OCI-LY7 (cell line): ENCODE measurements at regions not wholly inside any gene's neighbourhood (a gene's known extent, or its start where the extent isn't known, plus 50 kb on each side); places are given as distances from the start of the nearest gene placed in this dataset.
A peak's percentile ranks its signal among the peaks of the same experiment; 100 is the strongest.
"Not testable (repeated sequence)": the region's sequence is repeated elsewhere in the genome, so short reads cannot be mapped to it uniquely, and the experiment has no call there.

ENCODE experiments used
- BruUV-seq: library from RNA; stranded (reverse); fragments of 400-500 nt; replicated peaks from 2 replicates; lab custom pipeline; 2021; lab: Mats Ljungman, UMichigan
- CTCF ChIA-PET: fragments of 300-600 bp; sonication (Branson Sonifier 250); formaldehyde crosslinking; loops from one replicate; lab custom pipeline; 2022; ENCODE audit warnings: antibody characterized with exemption; ENCODE audit not compliant: unreplicated experiment; lab: Charles Lee
- POLR2A ChIA-PET: fragments of 300-600 bp; sonication (Branson Sonifier 250); formaldehyde crosslinking; loops from one replicate; lab custom pipeline; 2022; ENCODE audit warnings: antibody characterized with exemption; lab: Charles Lee
- DNase-seq: peaks from one replicate; pipeline ENCODE4 v3.0.0-alpha.2; 2015; ENCODE audit warnings: low spot score
- H2AFZ ChIP-seq: fragments of 200-600 bp; sonication (generic), shearing (Covaris generic); 2 replicates; pipeline ENCODE4 v1.6.1; 2014; ENCODE audit warnings: mild to moderate bottlenecking, antibody characterized with exemption, low read length, moderate library complexity
- H3K27ac ChIP-seq: fragments of 200-600 bp; sonication (generic); 2 replicates; pipeline ENCODE4 v1.5.1; 2014; ENCODE audit warnings: mixed run types, low read depth, mild to moderate bottlenecking, moderate library complexity, low read length, inconsistent platforms; ENCODE audit not compliant: poor library complexity, severe bottlenecking
- H3K36me3 ChIP-seq: fragments of 200-600 bp; sonication (generic); 2 replicates; pipeline ENCODE4 v1.6.1; 2014; ENCODE audit warnings: mild to moderate bottlenecking, antibody characterized with exemption, low read length, moderate library complexity, mixed read lengths; ENCODE audit not compliant: insufficient read depth
- H3K4me1 ChIP-seq: fragments of 200-600 bp; sonication (generic); 2 replicates; pipeline ENCODE4 v1.5.1; 2014; ENCODE audit warnings: mild to moderate bottlenecking, low read length; ENCODE audit not compliant: insufficient read depth, poor library complexity, severe bottlenecking
- H3K4me2 ChIP-seq: fragments of 200-600 bp; sonication (generic); 2 replicates; pipeline ENCODE4 v1.6.1; 2014; ENCODE audit warnings: mild to moderate bottlenecking, low read length
- H3K4me3 ChIP-seq: fragments of 200-600 bp; sonication (generic); 2 replicates; pipeline ENCODE4 v1.5.1; 2014; ENCODE audit warnings: mild to moderate bottlenecking, low read depth, low read length; ENCODE audit not compliant: poor library complexity, severe bottlenecking
- H3K79me2 ChIP-seq: fragments of 200-600 bp; sonication (generic); 2 replicates; pipeline ENCODE4 v1.6.1; 2016; ENCODE audit warnings: low read depth, mild to moderate bottlenecking, low read length, moderate library complexity, mixed read lengths; ENCODE audit not compliant: insufficient read depth
- H3K9me2 ChIP-seq: fragments of 200-600 bp; sonication (generic); 2 replicates; pipeline ENCODE4 v1.6.1; 2016; ENCODE audit warnings: mild to moderate bottlenecking, low read length, mixed read lengths; ENCODE audit not compliant: insufficient read depth
- H3K9me3 ChIP-seq: fragments of 200-600 bp; sonication (generic); 2 replicates; pipeline ENCODE4 v1.6.1; 2014; ENCODE audit warnings: mild to moderate bottlenecking, mixed run types, low read length, mixed read lengths
- H4K20me1 ChIP-seq: fragments of 200-600 bp; sonication (generic); 2 replicates; pipeline ENCODE4 v1.6.1; 2014; ENCODE audit warnings: mild to moderate bottlenecking, antibody characterized with exemption, low read length, moderate library complexity, mixed read lengths; ENCODE audit not compliant: insufficient read depth
- EZH2phosphoT487 ChIP-seq: fragments of 200-600 bp; sonication (generic); IDR thresholded peaks from 2 replicates; pipeline ENCODE4 v1.6.1; 2018; ENCODE audit warnings: low read depth, borderline replicate concordance, mild to moderate bottlenecking, mixed run types, antibody characterized with exemption, low read length, moderate library complexity, mixed read lengths
- intact Hi-C: fragments of 100-400 bp; cut with micrococcal nuclease; formaldehyde crosslinking; loops from one replicate; pipeline ENCODE4 v1.10.0; 2022; ENCODE audit not compliant: unreplicated experiment
- TF ChIP-seq, protein P1 (sequence below): fragments of 200-600 bp; sonication (generic); conservative IDR thresholded peaks from 2 replicates; pipeline ENCODE4 v1.5.1; 2014; ENCODE audit warnings: mild to moderate bottlenecking, antibody characterized with exemption, low read length, moderate library complexity, mixed read lengths

- H3K4me2 ChIP-seq, BruUV-seq, POLR2A ChIA-PET, H3K9me2 ChIP-seq, H2AFZ ChIP-seq, H4K20me1 ChIP-seq, CTCF ChIA-PET, H3K79me2 ChIP-seq, H3K36me3 ChIP-seq, H3K4me3 ChIP-seq, intact Hi-C loops, H3K4me1 ChIP-seq, H3K9me3 ChIP-seq, DNase-seq, H3K27ac ChIP-seq: not testable (repeated sequence)
- TF ChIP-seq, protein P1, sequence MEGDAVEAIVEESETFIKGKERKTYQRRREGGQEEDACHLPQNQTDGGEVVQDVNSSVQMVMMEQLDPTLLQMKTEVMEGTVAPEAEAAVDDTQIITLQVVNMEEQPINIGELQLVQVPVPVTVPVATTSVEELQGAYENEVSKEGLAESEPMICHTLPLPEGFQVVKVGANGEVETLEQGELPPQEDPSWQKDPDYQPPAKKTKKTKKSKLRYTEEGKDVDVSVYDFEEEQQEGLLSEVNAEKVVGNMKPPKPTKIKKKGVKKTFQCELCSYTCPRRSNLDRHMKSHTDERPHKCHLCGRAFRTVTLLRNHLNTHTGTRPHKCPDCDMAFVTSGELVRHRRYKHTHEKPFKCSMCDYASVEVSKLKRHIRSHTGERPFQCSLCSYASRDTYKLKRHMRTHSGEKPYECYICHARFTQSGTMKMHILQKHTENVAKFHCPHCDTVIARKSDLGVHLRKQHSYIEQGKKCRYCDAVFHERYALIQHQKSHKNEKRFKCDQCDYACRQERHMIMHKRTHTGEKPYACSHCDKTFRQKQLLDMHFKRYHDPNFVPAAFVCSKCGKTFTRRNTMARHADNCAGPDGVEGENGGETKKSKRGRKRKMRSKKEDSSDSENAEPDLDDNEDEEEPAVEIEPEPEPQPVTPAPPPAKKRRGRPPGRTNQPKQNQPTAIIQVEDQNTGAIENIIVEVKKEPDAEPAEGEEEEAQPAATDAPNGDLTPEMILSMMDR, result peak; percentile 49
Observed at GRCh38 chr13:108074429-108074828, 140.9 kb downstream of the LIG4 start.

DNA sequence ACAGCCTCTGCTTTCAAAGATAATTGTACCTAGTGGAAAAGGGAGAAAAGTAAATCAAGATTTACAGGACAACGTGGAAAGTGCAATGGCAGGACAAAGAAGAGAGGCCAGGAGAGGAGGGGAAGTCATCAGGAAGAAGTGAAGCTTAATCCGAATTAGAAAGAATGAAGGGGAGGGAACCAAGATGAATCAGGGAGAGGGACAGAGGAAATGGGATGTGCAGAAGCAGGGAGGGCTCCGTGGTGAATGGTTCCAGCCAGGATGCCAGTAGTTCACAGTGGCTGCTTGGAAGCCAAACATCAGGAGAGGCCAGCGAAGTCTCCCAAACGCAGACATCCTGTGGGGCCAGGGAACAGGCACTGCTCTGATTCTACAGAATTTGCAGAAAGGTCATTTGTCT is 144.4 kb downstream of the LIG4 start:
- Histone ChIP-seq H3K4me1 (no peaks in the 10 kb centered on the region), H3K4me2 (no peak overlapping the region), H3K9me3 (no peaks in the 10 kb centered on the region), H4K20me1 (no peaks in the 10 kb centered on the region), H3K27ac (no peak overlapping the region), H3K79me2 (no peaks in the 10 kb centered on the region), H2AFZ (no peak overlapping the region), H3K4me3 (no peak overlapping the region), H3K36me3 (no peaks in the 10 kb centered on the region), H3K9me2 (no peaks in the 10 kb centered on the region)
- intact Hi-C loops, result no loop called here
- no TSS peak for BruUV-seq
- ChIA-PET CTCF (no interaction called here), POLR2A (no interaction called here)
- no peak for DNase-seq
- TF ChIP-seq, protein P1, result no peak
- TF ChIP-seq EZH2phosphoT487, result no peak

GRCh38 chr13:108070491-108070890 is 144.8 kb downstream of the LIG4 start:
- intact Hi-C loops, result no loop called here
- TF ChIP-seq, protein P1, result no peak
- no peak for TF ChIP-seq EZH2phosphoT487
- ChIA-PET CTCF (no interaction called here), POLR2A (no interaction called here)
- Histone ChIP-seq H3K4me1 (no peaks in the 10 kb centered on the region), H3K36me3 (no peaks in the 10 kb centered on the region), H4K20me1 (no peaks in the 10 kb centered on the region), H2AFZ (no peak overlapping the region), H3K4me3 (no peak overlapping the region), H3K79me2 (no peaks in the 10 kb centered on the region), H3K9me3 (no peaks in the 10 kb centered on the region), H3K9me2 (no peaks in the 10 kb centered on the region), H3K27ac (no peak overlapping the region), H3K4me2 (no peak overlapping the region)
- no peak for DNase-seq
- no TSS peak for BruUV-seq
